HTR-8/SVneo (cell line): ENCODE measurements at regions not wholly inside any gene's neighbourhood (a gene's known extent, or its start where the extent isn't known, plus 50 kb on each side); places are given as distances from the start of the nearest gene placed in this dataset.
"Not testable (repeated sequence)": the region's sequence is repeated elsewhere in the genome, so short reads cannot be mapped to it uniquely, and the experiment has no call there.

Source experiments
- DNase-seq: peaks from one replicate; pipeline ENCODE4 v3.0.0; 2011; ENCODE audit warnings: low spot score, mixed read lengths; ENCODE audit not compliant: insufficient read length
- FAIRE-seq: peaks from 2 replicates; lab custom pipeline; 2011; peaks lifted over from hg19 to GRCh38; lab: Jason Lieb, UNC

- no peak for DNase-seq
- no peak for FAIRE-seq
Observed at GRCh38 chr16:14384745-14385144, 245.3 kb downstream of the PARN start.

- DNase-seq, FAIRE-seq: not testable (repeated sequence)
Observed at GRCh38 chr16:14383844-14384243, 246.2 kb downstream of the PARN start.

- no peak for DNase-seq
- no peak for FAIRE-seq
Observed at GRCh38 chr16:14378689-14379467, 251.2 kb downstream of the PARN start.

GRCh38 chr16:14378131-14378551 is 251.9 kb downstream of the PARN start:
- FAIRE-seq (no peak), DNase-seq (no peak)

GRCh38 chr16:14377326-14377725 is 252.7 kb downstream of the PARN start:
- no peak for FAIRE-seq
- DNase-seq = no peak

GRCh38 chr16:14375132-14375491 is 254.9 kb downstream of the PARN start:
- DNase-seq = no peak
- FAIRE-seq = no peak

GRCh38 chr16:14374451-14375131 is 255.5 kb downstream of the PARN start:
- FAIRE-seq (no peak), DNase-seq (no peak)

GRCh38 chr16:14373896-14374295 is 256.2 kb downstream of the PARN start:
- DNase-seq (no peak), FAIRE-seq (no peak)

GRCh38 chr16:14373406-14373805 is 256.7 kb downstream of the PARN start:
- FAIRE-seq = no peak
- DNase-seq = no peak

GRCh38 chr16:14372471-14372870 is 257.6 kb downstream of the PARN start:
- DNase-seq (no peak), FAIRE-seq (no peak)

GRCh38 chr16:14371778-14372431 is 258.2 kb downstream of the PARN start:
- DNase-seq (no peak), FAIRE-seq (no peak)

- DNase-seq (no peak), FAIRE-seq (no peak)
Observed at GRCh38 chr16:14370736-14371234, 259.3 kb downstream of the PARN start.

- FAIRE-seq = no peak
- no peak for DNase-seq
Observed at GRCh38 chr16:14369734-14370598, 260.1 kb downstream of the PARN start.

- FAIRE-seq (no peak), DNase-seq (no peak)
Observed at GRCh38 chr16:14368399-14368798, 261.7 kb downstream of the PARN start.

- FAIRE-seq = no peak
Observed at GRCh38 chr16:14366974-14367707, 262.9 kb downstream of the PARN start.

GRCh38 chr16:14366447-14366846 is 263.6 kb downstream of the PARN start:
- FAIRE-seq = no peak
- DNase-seq = no peak

More at GRCh38 chr16:14366974-14367707, 262.9 kb downstream of the PARN start:
- no peak for DNase-seq

- no peak for FAIRE-seq
- DNase-seq = no peak
Observed at GRCh38 chr16:14365200-14365851, 264.7 kb downstream of the PARN start.

- DNase-seq = peak; percentile 55
- no peak for FAIRE-seq
Observed at GRCh38 chr16:14364386-14365199, 265.5 kb downstream of the PARN start.
